DND-41 (cell line): ENCODE measurements at regions not wholly inside any gene's neighbourhood (a gene's known extent, or its start where the extent isn't known, plus 50 kb on each side); places are given as distances from the start of the nearest gene placed in this dataset.

Experiments used
- EZH2 ChIP-seq: IDR thresholded peaks from 3 replicates; pipeline ENCODE4 v1.6.1; 2012; ENCODE audit warnings: borderline replicate concordance, low read depth, mild to moderate bottlenecking, moderate library complexity, low read length, inconsistent platforms; ENCODE audit not compliant: severe bottlenecking
- TF ChIP-seq, protein P1 (sequence below): IDR thresholded peaks from 2 replicates; pipeline ENCODE4 v1.5.1; 2012; ENCODE audit warnings: borderline replicate concordance, low read length, moderate library complexity, mild to moderate bottlenecking; ENCODE audit not compliant: poor library complexity, severe bottlenecking; ENCODE audit errors: extremely low read depth

- TF ChIP-seq, protein P1, sequence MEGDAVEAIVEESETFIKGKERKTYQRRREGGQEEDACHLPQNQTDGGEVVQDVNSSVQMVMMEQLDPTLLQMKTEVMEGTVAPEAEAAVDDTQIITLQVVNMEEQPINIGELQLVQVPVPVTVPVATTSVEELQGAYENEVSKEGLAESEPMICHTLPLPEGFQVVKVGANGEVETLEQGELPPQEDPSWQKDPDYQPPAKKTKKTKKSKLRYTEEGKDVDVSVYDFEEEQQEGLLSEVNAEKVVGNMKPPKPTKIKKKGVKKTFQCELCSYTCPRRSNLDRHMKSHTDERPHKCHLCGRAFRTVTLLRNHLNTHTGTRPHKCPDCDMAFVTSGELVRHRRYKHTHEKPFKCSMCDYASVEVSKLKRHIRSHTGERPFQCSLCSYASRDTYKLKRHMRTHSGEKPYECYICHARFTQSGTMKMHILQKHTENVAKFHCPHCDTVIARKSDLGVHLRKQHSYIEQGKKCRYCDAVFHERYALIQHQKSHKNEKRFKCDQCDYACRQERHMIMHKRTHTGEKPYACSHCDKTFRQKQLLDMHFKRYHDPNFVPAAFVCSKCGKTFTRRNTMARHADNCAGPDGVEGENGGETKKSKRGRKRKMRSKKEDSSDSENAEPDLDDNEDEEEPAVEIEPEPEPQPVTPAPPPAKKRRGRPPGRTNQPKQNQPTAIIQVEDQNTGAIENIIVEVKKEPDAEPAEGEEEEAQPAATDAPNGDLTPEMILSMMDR: no peak
- no peak for TF ChIP-seq EZH2
Observed at GRCh38 chr16:66162821-66163220, 203.7 kb upstream of the CDH5 start.
